Heart left ventricle (tissue), 16 donors: ENCODE measurements at regions not wholly inside any gene's neighbourhood (a gene's known extent, or its start where the extent isn't known, plus 50 kb on each side); places are given as distances from the start of the nearest gene placed in this dataset.

Experiments
- ATAC-seq, 4 donors: fragments of 200-7000 bp; cut with Tn5 transposase; one replicate each; pipeline ENCODE4 v1.9.1; 2020 to 2022; ENCODE audit warnings: moderate library complexity in 4 of 4, mild to moderate bottlenecking in 3 of 4, moderate number of reproducible peaks in 1 of 4
- DNase-seq, 5 donors: peaks; one replicate each; pipeline ENCODE4 v3.0.0-alpha.2; 2020
- H3K27ac ChIP-seq, 12 donors: fragments of 200-600 bp; sonication (generic) in 4 of 12; one replicate each; pipeline versions ENCODE4 v1.5.0 to v1.8.0; 2016 to 2022; ENCODE audit warnings: mild to moderate bottlenecking in 2 of 12
- H3K27me3 ChIP-seq, 9 donors: fragments of 200-600 bp; sonication (generic) in 2 of 9; one replicate each; pipeline versions ENCODE4 v1.5.1 to v1.8.0; 2016 to 2022; ENCODE audit warnings: mild to moderate bottlenecking in 3 of 9
- H3K36me3 ChIP-seq, 9 donors: fragments of 200-600 bp; sonication (generic) in 2 of 9; one replicate each; pipeline versions ENCODE4 v1.5.0 to v1.8.0; 2018 to 2022; ENCODE audit warnings: mild to moderate bottlenecking in 2 of 9
- H3K4me1 ChIP-seq, 12 donors: fragments of 200-600 bp; sonication (generic) in 4 of 12; one replicate each; pipeline versions ENCODE4 v1.5.0 to v1.8.0; 2016 to 2022; ENCODE audit warnings: mild to moderate bottlenecking in 3 of 12
- H3K4me3 ChIP-seq, 12 donors: fragments of 200-600 bp; sonication (generic) in 4 of 12; one replicate each; pipeline versions ENCODE4 v1.5.0 to v1.8.0; 2017 to 2022; ENCODE audit warnings: mild to moderate bottlenecking in 9 of 12, moderate library complexity in 4 of 12
- H3K9me3 ChIP-seq, 12 donors: fragments of 200-600 bp; sonication (generic) in 4 of 12; one replicate each; pipeline versions ENCODE4 v1.5.0 to v1.8.0; 2016 to 2022; ENCODE audit warnings: mild to moderate bottlenecking in 1 of 12
- CTCF ChIP-seq, 12 donors: fragments of 200-600 bp; sonication (generic) in 4 of 12; IDR thresholded peaks; one replicate each; pipeline versions ENCODE4 v1.5.0 to v1.8.0; 2018 to 2022; ENCODE audit warnings: antibody characterized with exemption in 12 of 12, mild to moderate bottlenecking in 5 of 12
- POLR2A ChIP-seq, 2 donors: fragments of 450-650 bp; IDR thresholded peaks; one replicate each; pipeline ENCODE4 v1.6.1; 2017; ENCODE audit warnings: antibody characterized with exemption in 2 of 2, mild to moderate bottlenecking in 2 of 2, moderate library complexity in 2 of 2
- WGBS, 4 donors: extraction: QIAGEN DNeasy Blood & Tissue Kit in 2 of 4; methylation state at CpG; one replicate each; pipeline versions ENCODE4 v1.1.5 to v1.1.7; 2013 to 2018; 5-methylcytosine and 5-hydroxymethylcytosine counted together
- intact Hi-C, 10 donors: fragments of 100-400 bp; cut with DNase I; formaldehyde crosslinking; loops; one replicate each; pipeline versions ENCODE4 v1.11.1 to v1.14.2; 2022
- donor health status: ischemic (EF 13 %, LVEDD 7.1; RV severe dilation, severe dysfunction).
- donor health status: healthy with polysubstance abuse.
- donor health status: DM: no; HTN: yes; CAD: no.
- donor health status: DM: no; HTN: no; CAD: no.
- donor health status: ischemic (EF 25% LVEDD 6.9; RV normal size, moderate dysfunction).
- donor health status: ischemic (EF 25% LVEDD 5.7; RV mildly dilated, moderate dysfunction).
- donor health status: healthy.
- donor health status: DM: yes; HTN: yes; CAD: no.
- donor health status: ischemic (EF 35%, LVEDD 5.7; RV mildly dilated, moderate dysfunction).
- donor health status: nonischemic (EF 11% LVEDD 7.7; RV severe dilation, severe dysfunction).
- donor health status: DM: yes; HTN: yes; CAD: no.
- donor health status: PGD.
- donor health status: ischemic (EF 29% LVEDD 5.4; RV normal size, mild dysfunction).
- donor health status: nonischemic (EF 23%, LVEDD 6.1; RV moderate dilation, normal function).

GRCh38 chr12:24044941-24045703 is 95.7 kb upstream of the SOX5 start:
- DNase-seq (no peak), ATAC-seq (no peak)
- Histone ChIP-seq H3K27me3 (no peaks in the 10 kb centered on the region), H3K36me3 (no peaks in the 10 kb centered on the region), H3K27ac (peak overlapping the region in 1 of 12 donors; percentile 27), H3K4me3 (no peak overlapping the region), H3K4me1 (peaks cover 0 to 10% (median 0%) of the 10 kb centered on the region in 12 donors), H3K9me3 (peaks cover 0 to 12% (median 3%) of the 10 kb centered on the region in 12 donors)
- intact Hi-C loops = no loop called here
- 87 to 95% (median 92%) methylated on average over 5 of the region's 5 CpGs for WGBS, 4 donors
- TF ChIP-seq CTCF (IDR thresholded peaks at IDR 0.05) (no peak), POLR2A (IDR thresholded peaks at IDR 0.05) (no peak)

- DNase-seq (no peak), ATAC-seq (no peak)
- Histone ChIP-seq H3K9me3 (no peaks in the 10 kb centered on the region), H3K36me3 (no peaks in the 10 kb centered on the region), H3K27me3 (no peaks in the 10 kb centered on the region), H3K4me1 (peaks cover 0 to 18% (median 1%) of the 10 kb centered on the region in 12 donors), H3K4me3 (no peak overlapping the region), H3K27ac (no peak overlapping the region)
- TF ChIP-seq CTCF (IDR thresholded peaks at IDR 0.05) = no peak
- no peak for TF ChIP-seq POLR2A (IDR thresholded peaks at IDR 0.05)
- intact Hi-C loops = no loop called here
These were observed 93.2 kb upstream of the SOX5 start for GRCh38 chr12:24042651-24043050.

- Histone ChIP-seq H3K36me3 (no peaks in the 10 kb centered on the region), H3K9me3 (no peaks in the 10 kb centered on the region), H3K4me1 (peaks cover 0 to 9% (median 0%) of the 10 kb centered on the region in 12 donors), H3K27me3 (no peaks in the 10 kb centered on the region), H3K4me3 (no peak overlapping the region), H3K27ac (no peak overlapping the region)
- DNase-seq = no peak
- 45 to 57% (median 47%) methylated on average over 1 of the region's 1 CpG for WGBS, 4 donors
- intact Hi-C loops = no loop called here
- peak in 2 of 4 donors; percentile 39 to 81 for ATAC-seq
- TF ChIP-seq CTCF (IDR thresholded peaks at IDR 0.05) (no peak), POLR2A (IDR thresholded peaks at IDR 0.05) (no peak)
These were observed 89.6 kb upstream of the SOX5 start for GRCh38 chr12:24039113-24039525.

- ATAC-seq = no peak
- intact Hi-C loops = no loop called here
These were observed 88.9 kb upstream of the SOX5 start for GRCh38 chr12:24038211-24038997.

More at GRCh38 chr12:24038211-24038997, 88.9 kb upstream of the SOX5 start:
- H3K9me3 ChIP-seq = no peaks in the 10 kb centered on the region
- no peaks in the 10 kb centered on the region for H3K27me3 ChIP-seq
- H3K27ac ChIP-seq = no peak overlapping the region
- TF ChIP-seq POLR2A (IDR thresholded peaks at IDR 0.05) = no peak
- TF ChIP-seq CTCF (IDR thresholded peaks at IDR 0.05) = no peak
- no peaks in the 10 kb centered on the region for H3K36me3 ChIP-seq
- WGBS, 4 donors = 87 to 90% (median 88%) methylated on average over 6 of the region's 6 CpGs
- H3K4me3 ChIP-seq = no peak overlapping the region
- DNase-seq = no peak
- peaks cover 0 to 9% (median 0%) of the 10 kb centered on the region in 12 donors for H3K4me1 ChIP-seq
